Midbrain (tissue), 1 donor: ENCODE measurements at regions not wholly inside any gene's neighbourhood (a gene's known extent, or its start where the extent isn't known, plus 50 kb on each side); places are given as distances from the start of the nearest gene placed in this dataset.

Experiments
- DNase-seq: peaks from one replicate; lab custom pipeline; 2025; lab: John Stamatoyannopoulos, UW

- DNase-seq, result no peak
Measured at GRCh38 chr17:73953206-73954033, 250.1 kb upstream of the RPL38 start.

- no peak for DNase-seq
Measured at GRCh38 chr17:73954951-73955350, 248.5 kb upstream of the RPL38 start.

GRCh38 chr17:73955616-73956015 lies 247.9 kb upstream of the RPL38 start:
- DNase-seq, result no peak

- DNase-seq, result no peak
Measured at GRCh38 chr17:73956169-73956568, 247.3 kb upstream of the RPL38 start.

GRCh38 chr17:73956595-73957465 lies 246.6 kb upstream of the RPL38 start:
- peak; percentile 80 for DNase-seq

GRCh38 chr17:73957564-73957963 lies 245.9 kb upstream of the RPL38 start:
- DNase-seq, result no peak

- no peak for DNase-seq
Measured at GRCh38 chr17:73958453-73958852, 245.0 kb upstream of the RPL38 start.

- no peak for DNase-seq
Measured at GRCh38 chr17:73960469-73960868, 243.0 kb upstream of the RPL38 start.

- no peak for DNase-seq
Measured at GRCh38 chr17:73962308-73962707, 241.2 kb upstream of the RPL38 start.

GRCh38 chr17:73968680-73969079 lies 234.8 kb upstream of the RPL38 start:
- DNase-seq, result no peak

GRCh38 chr17:73969956-73970355 lies 233.5 kb upstream of the RPL38 start:
- peak; percentile 25 for DNase-seq

GRCh38 chr17:73971127-73971526 lies 232.4 kb upstream of the RPL38 start:
- DNase-seq, result no peak

- DNase-seq, result no peak
Measured at GRCh38 chr17:73972056-73972455, 231.4 kb upstream of the RPL38 start.

- DNase-seq, result no peak
Measured at GRCh38 chr17:73972901-73973300, 230.6 kb upstream of the RPL38 start.

- no peak for DNase-seq
Measured at GRCh38 chr17:73973586-73974409, 229.7 kb upstream of the RPL38 start.

- DNase-seq, result no peak
Measured at GRCh38 chr17:73974536-73974935, 228.9 kb upstream of the RPL38 start.

GRCh38 chr17:73976147-73976546 lies 227.3 kb upstream of the RPL38 start:
- DNase-seq, result no peak

GRCh38 chr17:73976676-73977521 lies 226.6 kb upstream of the RPL38 start:
- no peak for DNase-seq

- DNase-seq, result no peak
Measured at GRCh38 chr17:73980517-73980916, 223.0 kb upstream of the RPL38 start.

GRCh38 chr17:73982871-73983270 lies 220.6 kb upstream of the RPL38 start:
- no peak for DNase-seq
